ENCODE measurements at regions not wholly inside any gene's neighbourhood (a gene's known extent, or its start where the extent isn't known, plus 50 kb on each side); places are given as distances from the start of the nearest gene placed in this dataset.

- DNase-seq = no peak
These were observed 205.0 kb upstream of the EPHA7 start for GRCh38 chr6:93624408-93624807.

- DNase-seq = no peak
These were observed 202.1 kb upstream of the EPHA7 start for GRCh38 chr6:93621442-93621841.

- DNase-seq = peak; percentile 98
These were observed 185.6 kb upstream of the EPHA7 start for GRCh38 chr6:93604951-93605350.

GRCh38 chr6:93592417-93592816, 173.1 kb upstream of the EPHA7 start:
- no peak for DNase-seq

GRCh38 chr6:93586306-93586705, 166.9 kb upstream of the EPHA7 start:
- DNase-seq = no peak

GRCh38 chr6:93584300-93584699, 164.9 kb upstream of the EPHA7 start:
- no peak for DNase-seq

GRCh38 chr6:93581371-93581770, 162.0 kb upstream of the EPHA7 start:
- peak; percentile 79 for DNase-seq

GRCh38 chr6:93580446-93580845, 161.1 kb upstream of the EPHA7 start:
- DNase-seq = no peak

- DNase-seq = peak; percentile 78
These were observed 156.3 kb upstream of the EPHA7 start for GRCh38 chr6:93575495-93576267.

- no peak for DNase-seq
These were observed 154.9 kb upstream of the EPHA7 start for GRCh38 chr6:93574299-93574698.

- no peak for DNase-seq
These were observed 152.0 kb upstream of the EPHA7 start for GRCh38 chr6:93571346-93571745.

GRCh38 chr6:93568169-93568568, 148.8 kb upstream of the EPHA7 start:
- DNase-seq = no peak

- no peak for DNase-seq
These were observed 147.8 kb upstream of the EPHA7 start for GRCh38 chr6:93567164-93567563.

GRCh38 chr6:93566285-93566684, 146.9 kb upstream of the EPHA7 start:
- DNase-seq = no peak

- DNase-seq = no peak
These were observed 143.2 kb upstream of the EPHA7 start for GRCh38 chr6:93562582-93562981.

GRCh38 chr6:93555292-93555691, 135.9 kb upstream of the EPHA7 start:
- DNase-seq = no peak

- DNase-seq = no peak
These were observed 134.7 kb upstream of the EPHA7 start for GRCh38 chr6:93554018-93554417.

- no peak for DNase-seq
These were observed 131.4 kb upstream of the EPHA7 start for GRCh38 chr6:93550551-93551276.

- DNase-seq = no peak
These were observed 130.5 kb upstream of the EPHA7 start for GRCh38 chr6:93549868-93550267.

- DNase-seq = no peak
These were observed 105.5 kb upstream of the EPHA7 start for GRCh38 chr6:93524671-93525451.

- no peak for DNase-seq
These were observed 104.0 kb upstream of the EPHA7 start for GRCh38 chr6:93523365-93523764.

GRCh38 chr6:93516441-93516840, 97.1 kb upstream of the EPHA7 start:
- DNase-seq = no peak

- DNase-seq = no peak
These were observed 96.4 kb upstream of the EPHA7 start for GRCh38 chr6:93515736-93516135.

GRCh38 chr6:93498713-93499112, 79.4 kb upstream of the EPHA7 start:
- DNase-seq = no peak
